ENCODE measurements at regions not wholly inside any gene's neighbourhood (a gene's known extent, or its start where the extent isn't known, plus 50 kb on each side); places are given as distances from the start of the nearest gene placed in this dataset.

- TF ChIP-seq CTCF (IDR thresholded peaks at IDR 0.05) = no peak
- TF ChIP-seq ZFX (IDR thresholded peaks at IDR 0.05; ENCODE audit: borderline replicate concordance) = no peak
Measured at GRCh38 chr3:127063916-127064315, 81.0 kb downstream of the PLXNA1 start.
